ENCODE measurements at regions not wholly inside any gene's neighbourhood (a gene's known extent, or its start where the extent isn't known, plus 50 kb on each side); places are given as distances from the start of the nearest gene placed in this dataset.

GRCh38 chr17:68184816-68185436 is 62.9 kb upstream of the AMZ2 start:
- DNase-seq, result no peak

DNA sequence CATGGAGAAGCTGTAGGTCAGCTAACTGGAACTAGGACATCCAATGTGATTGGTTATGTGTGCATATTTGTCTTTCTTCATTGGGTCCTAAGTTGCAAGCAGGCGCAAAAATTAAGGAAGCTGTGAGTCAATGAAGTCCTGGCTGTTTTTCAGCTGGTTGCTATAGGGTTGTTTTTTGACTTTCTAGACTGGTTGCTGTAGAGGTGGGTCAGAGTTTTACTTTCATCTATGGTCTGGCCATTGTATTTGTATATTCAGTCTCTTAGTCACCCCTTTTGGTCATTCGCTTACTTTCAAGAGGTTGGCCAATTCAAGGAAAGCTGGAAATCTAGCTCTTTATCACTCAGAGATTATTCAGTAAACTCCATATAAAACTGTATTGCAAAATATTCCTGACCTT is 62.0 kb upstream of the AMZ2 start:
- DNase-seq, result no peak

DNA sequence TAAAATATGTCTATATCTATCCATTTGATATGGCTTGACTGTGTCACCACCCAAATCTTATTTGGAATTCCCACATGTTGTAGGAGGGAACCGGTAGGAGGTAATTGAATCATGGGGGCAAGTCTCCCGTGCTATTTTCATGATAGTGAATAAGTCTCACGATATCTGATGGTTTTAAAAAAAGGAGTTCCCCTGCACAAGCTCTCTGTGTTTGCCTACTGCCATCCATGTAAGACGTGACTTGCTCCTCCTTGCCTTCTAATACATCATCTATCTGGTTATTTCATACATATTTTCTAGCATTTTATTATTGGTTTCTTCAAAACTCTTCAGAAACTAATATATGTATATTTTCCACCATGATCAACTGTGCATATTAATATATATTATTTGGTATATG is 57.3 kb upstream of the AMZ2 start:
- DNase-seq, result no peak

- no peak for DNase-seq
These were observed 52.0 kb upstream of the AMZ2 start for GRCh38 chr17:68195667-68196393.

- DNase-seq, result no peak
These were observed 51.3 kb upstream of the AMZ2 start for GRCh38 chr17:68196394-68197090.

GRCh38 chr17:68197091-68197996 is 50.5 kb upstream of the AMZ2 start:
- no peak for DNase-seq

GRCh38 chr17:68197997-68198930 is 49.6 kb upstream of the AMZ2 start:
- no peak for DNase-seq
